AG04449 (cell line): ENCODE measurements at regions not wholly inside any gene's neighbourhood (a gene's known extent, or its start where the extent isn't known, plus 50 kb on each side); places are given as distances from the start of the nearest gene placed in this dataset.

Source experiments
- CTCF ChIA-PET: fragments of 350-600 bp; formaldehyde crosslinking; extraction: SDS; loops from one replicate; lab custom pipeline; 2021; ENCODE audit warnings: antibody characterized with exemption; lab: Yijun Ruan, JAX
- POLR2A ChIA-PET: fragments of 400-600, 350-600 bp; formaldehyde crosslinking; extraction: SDS; loops from one replicate; lab custom pipeline; 2020; ENCODE audit warnings: antibody characterized with exemption, inconsistent platforms; lab: Yijun Ruan, JAX
- DNase-seq: peaks from one replicate; pipeline ENCODE4 v3.0.0-alpha.2; 2010; ENCODE audit warnings: low read depth, low spot score
- H3K4me3 ChIP-seq: 2 replicates; pipeline ENCODE4 v1.5.1; 2011; ENCODE audit warnings: low read depth, mild to moderate bottlenecking, control low read depth, low read length
- TF ChIP-seq, protein P1 (sequence below): IDR thresholded peaks from one replicate; pipeline ENCODE4 v1.5.1; 2011; ENCODE audit warnings: mild to moderate bottlenecking, moderate library complexity, low read length, control low read depth, inconsistent platforms; ENCODE audit not compliant: insufficient read depth; ENCODE audit errors: missing control alignments

DNA sequence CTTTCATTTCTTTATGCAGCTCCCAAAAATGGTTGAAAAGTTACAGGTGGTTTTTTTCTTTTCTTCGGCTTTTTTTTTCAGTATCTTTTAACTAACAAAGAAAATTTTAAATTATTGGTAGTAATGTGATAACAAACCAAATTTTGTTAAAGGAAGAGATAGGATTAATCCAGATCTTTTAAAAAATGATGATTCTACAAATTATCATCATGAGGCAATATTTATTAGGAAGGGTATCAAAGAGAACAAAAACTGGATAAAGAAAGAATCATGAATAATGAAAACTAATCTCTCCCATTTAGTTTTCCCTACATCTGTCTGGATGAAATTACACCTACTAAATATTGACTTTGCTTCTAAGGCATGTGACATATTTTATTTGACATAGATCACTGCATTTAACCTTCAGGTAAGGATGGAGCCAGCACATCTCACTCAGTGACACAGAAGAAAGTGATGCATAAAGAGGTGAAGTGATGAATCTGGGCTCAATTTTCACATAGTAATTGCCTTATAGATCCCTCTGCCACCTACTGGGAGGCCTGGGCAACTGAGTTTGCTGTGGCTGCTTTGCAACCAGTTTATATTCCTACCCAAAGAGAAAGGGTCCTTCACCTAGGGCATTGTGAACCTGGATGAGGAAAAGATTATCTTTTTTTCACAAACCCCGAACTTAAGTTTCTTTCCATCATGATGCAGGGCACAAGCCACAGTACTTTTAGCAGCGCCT is 155.6 kb downstream of the HNRNPD start:
- ChIA-PET POLR2A (no interaction called here), CTCF (no interaction called here)
- DNase-seq = no peak
- TF ChIP-seq, protein P1, sequence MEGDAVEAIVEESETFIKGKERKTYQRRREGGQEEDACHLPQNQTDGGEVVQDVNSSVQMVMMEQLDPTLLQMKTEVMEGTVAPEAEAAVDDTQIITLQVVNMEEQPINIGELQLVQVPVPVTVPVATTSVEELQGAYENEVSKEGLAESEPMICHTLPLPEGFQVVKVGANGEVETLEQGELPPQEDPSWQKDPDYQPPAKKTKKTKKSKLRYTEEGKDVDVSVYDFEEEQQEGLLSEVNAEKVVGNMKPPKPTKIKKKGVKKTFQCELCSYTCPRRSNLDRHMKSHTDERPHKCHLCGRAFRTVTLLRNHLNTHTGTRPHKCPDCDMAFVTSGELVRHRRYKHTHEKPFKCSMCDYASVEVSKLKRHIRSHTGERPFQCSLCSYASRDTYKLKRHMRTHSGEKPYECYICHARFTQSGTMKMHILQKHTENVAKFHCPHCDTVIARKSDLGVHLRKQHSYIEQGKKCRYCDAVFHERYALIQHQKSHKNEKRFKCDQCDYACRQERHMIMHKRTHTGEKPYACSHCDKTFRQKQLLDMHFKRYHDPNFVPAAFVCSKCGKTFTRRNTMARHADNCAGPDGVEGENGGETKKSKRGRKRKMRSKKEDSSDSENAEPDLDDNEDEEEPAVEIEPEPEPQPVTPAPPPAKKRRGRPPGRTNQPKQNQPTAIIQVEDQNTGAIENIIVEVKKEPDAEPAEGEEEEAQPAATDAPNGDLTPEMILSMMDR = peak; percentile 23
- no peak overlapping the region for H3K4me3 ChIP-seq

DNA sequence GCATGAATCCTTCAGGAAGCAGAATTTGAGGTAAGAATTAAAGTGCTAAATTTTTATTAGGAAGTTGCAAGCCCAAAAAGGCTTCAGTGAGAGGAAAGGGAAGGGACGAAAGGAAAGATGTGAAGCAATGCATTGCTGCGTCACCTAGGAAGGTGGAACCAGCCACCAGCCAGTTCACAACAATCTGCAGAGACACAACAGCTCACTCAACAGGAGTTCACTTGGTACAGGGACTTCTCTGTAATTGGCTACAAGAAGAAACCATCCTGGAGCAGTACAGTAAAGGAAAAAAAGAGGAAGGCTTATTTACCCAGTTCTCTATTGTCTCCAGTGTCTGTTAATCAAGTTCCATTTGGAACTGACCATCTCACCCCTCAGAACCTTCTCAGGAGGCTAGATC is 157.6 kb downstream of the HNRNPD start:
- ChIA-PET POLR2A (no interaction called here), CTCF (no interaction called here)
- TF ChIP-seq, protein P1 = no peak
- DNase-seq = no peak
- no peak overlapping the region for H3K4me3 ChIP-seq

DNA sequence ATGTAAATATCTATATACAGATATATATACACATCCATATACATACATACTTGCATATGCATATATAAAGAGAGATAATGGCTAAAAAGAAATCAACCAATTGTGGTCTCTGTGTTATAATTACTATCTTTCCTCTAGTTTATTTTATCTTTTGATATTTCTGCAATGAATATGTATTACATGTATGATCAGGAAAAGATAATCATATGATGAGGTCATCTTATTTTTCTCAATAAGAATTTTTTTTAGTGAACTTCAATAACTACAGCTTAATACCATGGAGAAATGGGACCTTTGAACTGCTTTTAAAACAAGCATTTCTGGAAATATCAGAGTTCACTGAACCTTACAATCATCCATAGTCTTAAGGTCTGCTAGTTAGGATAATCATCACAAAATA is 158.0 kb downstream of the HNRNPD start:
- H3K4me3 ChIP-seq = no peak overlapping the region
- ChIA-PET CTCF (no interaction called here), POLR2A (no interaction called here)

GRCh38 chr4:82215039-82215438 is 158.8 kb downstream of the HNRNPD start:
- CTCF ChIA-PET = no interaction called here
- TF ChIP-seq, protein P1 = no peak
- no peak overlapping the region for H3K4me3 ChIP-seq
- POLR2A ChIA-PET = no interaction called here
- no peak for DNase-seq

More for the DNA sequence above, 158.0 kb downstream of the HNRNPD start:
- TF ChIP-seq, protein P1 = no peak
- no peak for DNase-seq

- no peak overlapping the region for H3K4me3 ChIP-seq
- DNase-seq = no peak
- TF ChIP-seq, protein P1 = no peak
- CTCF ChIA-PET = no interaction called here
- POLR2A ChIA-PET = no interaction called here
These were observed 160.0 kb downstream of the HNRNPD start for GRCh38 chr4:82213485-82214417.
